GM19455 (cell line): ENCODE measurements at regions not wholly inside any gene's neighbourhood (a gene's known extent, or its start where the extent isn't known, plus 50 kb on each side); places are given as distances from the start of the nearest gene placed in this dataset.
"Not testable (repeated sequence)": the region's sequence is repeated elsewhere in the genome, so short reads cannot be mapped to it uniquely, and the experiment has no call there.

Source experiments
- ATAC-seq: cut with Tn5 transposase; IDR thresholded peaks from one replicate; pipeline ENCODE4 v1.9.1; 2021; ENCODE audit not compliant: unreplicated experiment

GRCh38 chr3:197373096-197373495 lies 74.7 kb upstream of the DLG1 start:
- no peak for ATAC-seq

- ATAC-seq = no peak
Measured at GRCh38 chr3:197372047-197372661, 73.7 kb upstream of the DLG1 start.

- no peak for ATAC-seq
Measured at GRCh38 chr3:197371591-197372046, 73.2 kb upstream of the DLG1 start.

GRCh38 chr3:197369545-197369944 lies 71.1 kb upstream of the DLG1 start:
- ATAC-seq = no peak

- no peak for ATAC-seq
Measured at GRCh38 chr3:197368821-197369220, 70.4 kb upstream of the DLG1 start.

- no peak for ATAC-seq
Measured at GRCh38 chr3:197368330-197368729, 69.9 kb upstream of the DLG1 start.

GRCh38 chr3:197367081-197367780 lies 68.8 kb upstream of the DLG1 start:
- no peak for ATAC-seq

- no peak for ATAC-seq
Measured at GRCh38 chr3:197366301-197367044, 68.1 kb upstream of the DLG1 start.

GRCh38 chr3:197365586-197365985 lies 67.2 kb upstream of the DLG1 start:
- ATAC-seq = no peak

- ATAC-seq = no peak
Measured at GRCh38 chr3:197364410-197365071, 66.1 kb upstream of the DLG1 start.

- no peak for ATAC-seq
Measured at GRCh38 chr3:197363553-197364409, 65.4 kb upstream of the DLG1 start.

- no peak for ATAC-seq
Measured at GRCh38 chr3:197362081-197362480, 63.7 kb upstream of the DLG1 start.

- ATAC-seq = not testable (repeated sequence)
Measured at GRCh38 chr3:197360095-197360494, 61.7 kb upstream of the DLG1 start.

GRCh38 chr3:197359476-197359875 lies 61.1 kb upstream of the DLG1 start:
- not testable (repeated sequence) for ATAC-seq

GRCh38 chr3:197356741-197357140 lies 58.3 kb upstream of the DLG1 start:
- no peak for ATAC-seq

GRCh38 chr3:197356275-197356674 lies 57.9 kb upstream of the DLG1 start:
- ATAC-seq = no peak

- ATAC-seq = no peak
Measured at GRCh38 chr3:197355713-197356112, 57.3 kb upstream of the DLG1 start.

GRCh38 chr3:197354568-197355001 lies 56.2 kb upstream of the DLG1 start:
- ATAC-seq = no peak

GRCh38 chr3:197353867-197354567 lies 55.6 kb upstream of the DLG1 start:
- no peak for ATAC-seq
